HK-2 (cell line): ENCODE measurements at regions not wholly inside any gene's neighbourhood (a gene's known extent, or its start where the extent isn't known, plus 50 kb on each side); places are given as distances from the start of the nearest gene placed in this dataset.

ENCODE experiments used
- DNase-seq: peaks from one replicate; pipeline ENCODE4 v3.0.0-alpha.2; 2018; ENCODE audit not compliant: unreplicated experiment

DNA sequence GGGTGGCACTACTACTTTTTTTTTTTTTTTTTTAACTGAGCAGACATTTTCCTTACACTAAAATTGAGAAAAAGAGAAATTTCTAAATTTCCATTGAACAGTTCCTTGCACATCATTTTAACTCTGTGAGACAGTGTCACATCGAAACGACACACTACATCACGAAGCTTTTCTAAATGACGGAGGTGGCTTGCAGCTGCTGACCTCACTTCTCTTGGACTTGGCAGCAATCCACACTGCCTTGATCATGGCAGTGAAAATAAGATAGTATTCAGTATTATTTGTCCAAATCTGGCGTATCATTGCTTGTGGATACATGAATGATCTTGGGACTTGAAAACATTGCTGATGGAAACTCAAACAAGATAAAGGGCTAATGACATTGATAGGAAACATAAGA is 80.3 kb upstream of the CYYR1 start:
- no peak for DNase-seq

DNA sequence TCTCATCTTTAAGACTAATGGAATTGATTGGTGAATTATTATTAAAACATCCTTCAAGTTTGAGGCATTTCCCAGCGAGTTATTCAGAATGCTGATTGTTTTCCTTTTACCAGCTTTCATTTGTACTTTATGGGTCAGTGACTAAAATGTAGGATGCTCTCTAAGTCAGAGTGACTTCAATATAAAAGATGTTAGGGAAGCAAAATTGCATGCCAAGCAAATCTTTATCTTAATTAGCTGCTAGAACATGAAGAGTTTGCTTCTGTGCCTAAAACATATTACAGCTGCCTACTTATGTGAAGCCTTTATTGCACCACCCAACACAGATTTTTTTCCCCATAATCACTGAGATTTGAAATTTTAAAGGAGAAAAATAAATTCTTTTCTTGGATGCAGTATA is 79.8 kb upstream of the CYYR1 start:
- DNase-seq, result no peak

DNA sequence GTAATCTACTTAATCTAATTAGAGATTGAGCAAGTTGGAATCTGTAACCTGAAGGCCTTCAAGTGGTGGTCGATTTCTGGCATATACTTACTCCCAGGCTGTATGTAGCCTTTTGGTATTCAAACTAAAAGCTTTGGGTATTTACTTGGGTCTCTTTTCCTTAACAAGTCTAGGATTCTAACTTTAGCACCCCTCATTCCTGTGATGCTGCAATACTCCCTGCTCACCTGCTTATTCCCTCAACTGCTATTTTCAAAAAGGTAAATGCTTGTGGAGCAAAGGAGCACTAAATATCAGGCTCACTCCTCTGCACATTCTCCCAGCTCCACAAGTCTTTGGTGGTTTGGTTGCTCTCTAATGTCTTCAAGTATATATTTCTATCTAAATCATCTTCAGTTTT is 68.0 kb upstream of the CYYR1 start:
- DNase-seq, result no peak

DNA sequence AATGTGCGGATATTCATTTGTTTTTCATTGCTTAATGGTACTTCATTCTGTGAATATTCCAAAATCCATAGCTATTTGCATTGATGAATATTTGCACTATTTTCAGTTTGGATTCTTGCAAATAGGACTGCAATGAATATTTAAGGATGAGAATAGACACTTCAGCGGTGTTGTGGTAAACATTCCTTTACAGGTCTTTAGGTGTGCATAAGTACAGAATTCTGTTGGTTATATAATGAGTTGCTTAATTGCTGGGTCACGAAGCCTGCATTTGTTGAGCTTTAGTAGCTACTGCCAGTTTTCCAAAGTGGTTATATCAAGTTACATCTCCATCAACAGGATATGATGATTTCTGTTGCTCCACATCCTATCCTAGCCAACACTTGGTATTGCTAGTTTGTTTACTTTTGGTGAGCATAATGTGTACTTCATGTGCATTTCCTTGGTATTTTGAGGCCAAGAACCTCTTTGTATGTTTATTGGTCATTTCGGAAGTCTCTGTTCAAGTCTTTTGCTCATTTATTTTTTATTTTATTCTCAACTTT is 64.2 kb upstream of the CYYR1 start:
- no peak for DNase-seq

DNA sequence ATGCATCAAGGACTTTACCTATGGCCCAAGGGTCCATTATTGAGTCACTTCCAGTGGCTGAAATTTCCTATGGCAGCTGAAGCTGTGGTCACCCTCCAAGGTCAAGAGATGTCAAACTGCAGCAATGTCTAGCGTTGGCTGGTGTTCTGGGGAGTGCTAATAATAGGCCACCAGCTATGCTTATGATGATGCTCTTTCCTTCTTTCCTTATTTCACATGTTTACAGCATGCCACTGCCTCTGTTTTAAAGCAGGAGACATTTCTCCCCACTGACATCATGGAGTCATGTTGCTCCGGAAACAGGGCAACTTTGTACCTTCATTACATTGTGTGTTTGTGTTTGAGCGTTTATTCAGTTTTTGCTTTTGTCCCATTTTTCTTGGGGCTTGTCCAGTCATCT is 62.6 kb upstream of the CYYR1 start:
- no peak for DNase-seq

DNA sequence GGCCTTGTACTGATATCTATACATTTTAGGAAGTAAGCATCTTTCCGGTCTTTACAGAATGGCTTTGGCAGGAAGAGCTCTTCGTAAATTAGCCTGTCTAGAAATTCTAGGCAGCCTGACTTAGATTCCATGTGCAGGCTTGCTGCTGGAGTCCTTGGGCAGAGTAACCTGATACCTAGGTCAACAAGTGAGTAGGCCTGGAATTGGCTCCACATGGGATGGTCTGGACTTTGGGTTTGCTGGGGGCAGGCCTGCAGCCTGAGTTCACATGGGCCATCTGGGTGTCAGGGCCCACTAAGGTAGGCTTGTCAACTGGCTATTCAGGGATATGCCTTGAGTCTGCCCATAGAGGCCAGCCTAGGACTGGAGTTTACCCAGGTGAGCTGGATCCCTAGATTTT is 59.6 kb upstream of the CYYR1 start:
- no peak for DNase-seq

DNA sequence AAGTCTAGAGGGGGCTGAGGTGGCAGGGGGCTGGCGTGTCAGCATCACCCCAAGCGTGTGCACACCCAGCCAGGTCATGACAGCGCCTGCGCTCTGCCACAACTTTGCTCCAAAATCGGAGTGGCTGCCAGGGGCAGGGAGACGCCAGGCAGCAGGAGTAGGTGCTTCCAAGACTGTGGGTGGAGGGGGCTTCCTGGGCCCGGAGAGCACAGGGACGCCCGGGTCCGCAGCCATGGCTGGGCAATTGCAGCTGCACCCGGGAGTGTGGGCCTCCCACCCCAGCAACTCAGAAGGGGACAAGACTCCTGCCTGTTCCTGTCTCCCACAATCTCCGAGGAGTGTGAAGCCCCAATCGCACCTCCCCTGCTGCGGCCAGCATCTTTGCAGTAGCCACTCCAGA is 53.1 kb upstream of the CYYR1 start:
- DNase-seq, result no peak

DNA sequence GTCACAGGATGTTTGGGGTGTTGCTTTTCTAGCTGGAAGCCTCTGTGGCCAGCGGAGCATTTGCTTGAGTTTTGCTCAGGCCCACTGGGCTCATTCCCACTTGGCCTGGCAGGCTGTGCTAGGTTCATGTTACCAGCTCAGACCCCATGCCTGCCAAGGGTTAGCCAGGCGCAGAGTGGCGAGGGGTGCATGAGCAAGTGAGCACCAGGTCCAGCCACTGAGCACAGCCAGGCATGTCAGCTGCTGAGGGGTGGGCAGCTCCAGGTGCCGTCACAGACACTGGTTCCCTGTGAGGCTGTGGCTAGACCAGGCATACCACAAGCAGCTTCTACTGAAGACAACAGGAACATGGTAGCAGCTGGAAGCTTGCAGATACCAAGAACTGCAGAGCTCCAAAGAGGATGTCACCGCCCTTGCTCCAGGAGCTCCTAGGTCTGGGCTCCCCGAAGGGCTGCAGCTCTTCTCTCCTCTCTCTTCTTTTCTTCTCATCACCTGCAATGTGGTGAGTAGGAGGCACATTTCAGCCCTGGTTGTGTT is 52.0 kb upstream of the CYYR1 start:
- DNase-seq, result no peak
